Cardiac fibroblast (primary cell): ENCODE measurements at regions not wholly inside any gene's neighbourhood (a gene's known extent, or its start where the extent isn't known, plus 50 kb on each side); places are given as distances from the start of the nearest gene placed in this dataset.

ENCODE experiments used
- DNase-seq, 2 donors: peaks; one replicate each; pipeline versions ENCODE4 v3.0.0 to v3.0.0-alpha.2; 2010; ENCODE audit warnings: low read depth in 2 of 2
- H3K4me3 ChIP-seq, 2 donors: replicated peaks in 1 of 2; 1 replicate in 1 of 2; 2 replicates in 1 of 2; pipeline ENCODE4 v1.5.1; 2011; ENCODE audit warnings: low read depth in 2 of 2, low read length in 2 of 2, mild to moderate bottlenecking in 2 of 2, moderate library complexity in 1 of 2
- CTCF ChIP-seq: IDR thresholded peaks from one replicate; pipeline ENCODE4 v1.5.1; 2011; ENCODE audit warnings: low read depth, mild to moderate bottlenecking, low read length, inconsistent platforms

DNA sequence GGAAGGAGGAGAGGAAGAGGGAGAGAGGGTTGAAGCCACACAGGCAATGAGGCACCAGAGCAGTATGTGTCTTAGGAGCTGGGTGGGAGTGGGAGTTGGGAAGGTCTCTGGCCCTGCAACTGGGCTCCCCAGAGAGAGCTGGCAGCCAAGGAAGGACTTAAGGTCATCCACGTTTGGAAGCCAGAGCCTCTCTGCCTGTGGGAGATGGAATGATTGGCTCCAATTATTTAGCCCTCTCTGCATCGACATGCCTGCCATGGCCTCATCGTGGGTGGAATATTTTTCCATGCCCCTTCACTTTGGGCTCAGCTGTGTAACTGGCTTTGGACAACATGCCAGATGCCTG, 478.5 kb downstream of the RPS24 start:
- no peak for TF ChIP-seq CTCF
- no peak overlapping the region for H3K4me3 ChIP-seq
- no peak for DNase-seq

DNA sequence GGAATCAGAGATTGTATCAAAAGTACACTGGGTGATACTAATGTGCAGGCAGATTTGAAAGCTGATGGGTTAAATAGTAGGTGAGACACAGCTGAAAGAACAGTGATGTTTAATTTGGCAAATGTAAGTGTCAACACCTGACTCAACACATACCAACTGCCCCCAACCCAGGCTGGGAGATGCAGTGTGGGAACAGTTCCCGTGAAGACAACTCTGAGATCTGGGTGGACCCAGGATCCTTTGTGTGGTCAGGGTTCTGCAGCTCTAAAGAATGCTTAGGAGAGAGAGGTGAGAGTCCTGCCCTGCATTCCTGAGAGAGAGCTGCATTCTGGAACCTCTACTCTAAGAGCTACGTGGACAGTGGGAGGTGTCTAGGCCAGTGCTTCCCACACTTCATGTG, 479.7 kb downstream of the RPS24 start:
- DNase-seq: no peak
- no peak overlapping the region for H3K4me3 ChIP-seq
- no peak for TF ChIP-seq CTCF

DNA sequence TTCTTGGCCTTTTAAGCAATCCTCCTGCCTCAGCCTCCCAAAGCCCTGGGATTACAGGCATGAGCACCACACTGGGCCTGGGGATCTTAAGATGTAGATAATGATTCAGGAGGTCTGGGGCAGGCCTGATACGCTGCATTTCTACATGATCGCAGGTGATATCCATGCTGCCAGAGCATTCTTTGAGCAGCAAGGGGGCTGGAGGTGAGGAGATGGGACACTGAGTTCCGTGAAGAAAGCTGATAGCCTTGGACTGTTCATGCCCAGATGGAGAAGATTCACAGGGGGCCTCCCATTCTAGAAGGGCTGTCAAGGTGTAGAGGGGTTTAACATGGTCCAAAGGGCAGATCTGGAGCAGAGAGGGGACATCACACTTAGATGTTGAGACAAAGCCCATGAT, 480.3 kb downstream of the RPS24 start:
- no peak for TF ChIP-seq CTCF
- no peak overlapping the region for H3K4me3 ChIP-seq
- no peak for DNase-seq

- no peak overlapping the region for H3K4me3 ChIP-seq
- no peak for DNase-seq
- no peak for TF ChIP-seq CTCF
These were observed 480.8 kb downstream of the RPS24 start for GRCh38 chr10:78514459-78514858.

- DNase-seq: peak in 1 of 2 donors; percentile 30
- TF ChIP-seq CTCF: no peak
- H3K4me3 ChIP-seq: no peak overlapping the region
These were observed 481.6 kb downstream of the RPS24 start for GRCh38 chr10:78515038-78515872.

DNA sequence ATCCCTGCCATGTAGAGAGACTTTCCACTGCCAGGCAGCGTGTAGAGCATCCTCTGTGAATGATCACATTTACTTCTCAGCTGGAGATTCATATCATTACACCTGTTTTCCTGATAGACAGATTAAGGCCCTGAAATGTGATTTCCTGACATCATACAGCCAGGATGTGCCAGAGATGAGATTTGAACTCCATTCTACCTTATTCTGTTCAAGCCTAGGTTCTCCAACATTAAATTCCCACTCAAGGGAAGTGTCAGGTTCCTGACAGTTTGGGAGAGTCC, 482.1 kb downstream of the RPS24 start:
- TF ChIP-seq CTCF: no peak
- no peak overlapping the region for H3K4me3 ChIP-seq
- no peak for DNase-seq

GRCh38 chr10:78516236-78516635, 482.6 kb downstream of the RPS24 start:
- no peak for TF ChIP-seq CTCF
- DNase-seq: no peak
- H3K4me3 ChIP-seq: no peak overlapping the region
